Hematopoietic multipotent progenitor cell treated with erythropoietin and hydrocortisone succinate and interleukin-3 and kit ligand, for 4 days (in vitro differentiated cells): ENCODE measurements at regions not wholly inside any gene's neighbourhood (a gene's known extent, or its start where the extent isn't known, plus 50 kb on each side); places are given as distances from the start of the nearest gene placed in this dataset.
"Not testable (repeated sequence)": the region's sequence is repeated elsewhere in the genome, so short reads cannot be mapped to it uniquely, and the experiment has no call there.

Experiments used
- DNase-seq: peaks from one replicate; pipeline ENCODE4 v3.0.0-alpha.2; 2015

DNA sequence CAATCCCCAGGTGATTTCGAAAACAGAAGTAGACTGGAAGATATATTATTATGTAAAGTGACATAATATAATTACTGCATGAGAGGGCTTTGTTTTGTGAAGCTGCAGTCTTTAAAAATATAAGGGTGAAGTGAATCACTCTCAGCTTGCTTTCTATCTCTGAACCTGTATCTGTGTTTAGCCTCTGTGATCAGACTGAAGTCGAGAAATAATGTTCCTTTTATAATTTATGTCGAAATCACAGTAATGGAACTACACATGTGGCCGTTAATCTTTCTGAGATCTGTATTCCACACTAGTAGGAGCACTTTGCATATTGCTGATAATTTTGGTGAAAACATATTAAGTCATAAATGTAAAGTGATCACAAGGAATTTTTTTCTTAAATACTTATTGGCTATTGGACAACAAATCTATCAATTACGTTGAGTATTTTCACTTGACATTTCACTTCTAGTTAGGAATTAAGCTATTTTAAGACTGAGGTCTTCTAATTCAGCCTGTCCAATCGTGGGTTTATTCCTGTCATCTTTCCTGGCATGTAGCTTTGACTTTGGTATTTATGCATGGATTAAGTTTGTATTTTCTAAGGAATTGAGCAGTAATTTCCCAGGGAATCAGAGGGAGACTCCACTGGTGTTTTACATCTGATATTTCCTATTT lies 268.2 kb upstream of the POT1 start:
- no peak for DNase-seq

DNA sequence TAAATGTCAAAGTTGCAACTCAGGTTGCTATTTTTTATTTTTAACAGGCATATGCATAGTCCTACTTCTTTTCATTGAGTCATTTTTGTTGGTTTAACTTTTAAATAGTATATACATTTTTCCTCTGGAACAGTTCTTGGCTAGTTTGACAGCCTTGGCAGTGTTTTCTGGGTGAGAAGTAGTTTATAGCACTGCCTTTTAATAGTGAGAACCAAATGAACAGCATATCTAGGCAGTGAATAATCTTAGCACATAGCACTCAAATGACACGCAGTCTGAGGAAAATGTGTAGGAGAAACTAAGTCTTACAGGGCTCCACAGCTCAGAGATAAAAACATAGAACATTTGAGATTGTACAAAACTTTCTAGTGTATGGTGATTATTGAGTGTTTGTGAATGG lies 265.5 kb upstream of the POT1 start:
- no peak for DNase-seq

DNA sequence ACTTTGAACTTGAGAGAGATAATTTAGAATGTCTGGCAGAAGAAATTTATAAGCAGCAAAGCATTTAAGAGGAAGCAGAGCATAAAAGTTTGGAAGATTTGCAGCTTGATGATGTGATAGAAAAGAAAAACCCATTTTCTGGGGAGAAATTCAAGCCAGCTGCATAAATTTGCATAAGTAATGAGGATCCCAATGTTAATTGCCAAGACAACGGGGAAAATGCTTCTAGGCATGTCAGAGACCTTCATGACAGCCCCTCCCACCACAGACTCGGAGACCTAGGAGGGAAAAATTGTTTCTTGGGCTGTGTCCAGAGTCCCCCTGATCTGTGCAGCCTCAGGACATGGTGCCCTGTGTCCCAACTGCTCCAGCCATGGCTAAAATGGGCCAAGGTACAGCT lies 263.6 kb upstream of the POT1 start:
- DNase-seq, result no peak

DNA sequence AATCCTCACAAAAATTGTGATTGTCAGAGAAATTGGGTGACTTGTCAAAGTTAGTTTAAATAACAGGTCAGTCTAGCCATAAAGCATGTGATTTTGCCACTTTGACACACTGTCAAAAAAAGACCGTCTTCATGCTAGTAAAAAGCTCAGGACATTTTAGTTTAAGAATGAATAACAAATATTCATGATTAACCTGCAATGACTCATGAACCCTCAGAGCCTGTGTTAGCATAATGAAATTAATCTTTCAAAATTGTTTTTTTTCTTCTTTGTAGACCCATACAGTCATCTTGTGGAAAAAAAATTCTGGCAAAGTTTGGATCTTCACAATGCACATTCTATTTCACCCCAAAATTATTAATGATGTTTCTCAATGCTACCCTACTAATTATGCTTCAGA lies 255.2 kb upstream of the POT1 start:
- no peak for DNase-seq

DNA sequence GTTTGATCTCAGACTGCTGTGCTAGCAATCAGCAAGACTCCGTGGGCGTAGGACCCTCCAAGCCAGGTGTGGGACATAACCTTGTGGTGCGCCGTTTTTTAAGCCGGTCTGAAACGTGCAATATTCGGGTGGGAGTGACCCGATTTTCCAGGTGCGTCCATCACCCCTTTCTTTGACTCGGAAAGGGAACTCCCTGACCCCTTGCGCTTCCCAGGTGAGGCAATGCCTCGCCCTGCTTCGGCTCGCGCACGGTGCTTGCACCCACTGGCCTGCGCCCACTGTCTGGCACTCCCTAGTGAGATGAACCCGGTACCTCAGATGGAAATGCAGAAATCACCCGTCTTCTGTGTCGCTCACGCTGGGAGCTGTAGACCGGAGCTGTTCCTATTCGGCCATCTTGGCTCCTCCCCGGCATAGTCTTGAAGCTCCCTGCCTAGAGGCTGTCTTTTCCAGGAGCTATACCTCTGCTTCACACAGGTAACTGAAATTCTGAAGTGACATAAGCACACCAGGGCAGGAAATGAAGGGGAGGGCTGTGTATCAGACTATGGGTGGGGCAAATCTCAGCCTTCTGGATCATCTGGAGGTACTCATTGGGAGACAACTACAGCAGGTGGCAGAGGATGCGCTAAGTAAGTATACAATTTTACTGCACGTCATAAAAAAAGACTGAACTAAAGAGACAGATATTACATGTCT lies 252.1 kb upstream of the POT1 start:
- not testable (repeated sequence) for DNase-seq

DNA sequence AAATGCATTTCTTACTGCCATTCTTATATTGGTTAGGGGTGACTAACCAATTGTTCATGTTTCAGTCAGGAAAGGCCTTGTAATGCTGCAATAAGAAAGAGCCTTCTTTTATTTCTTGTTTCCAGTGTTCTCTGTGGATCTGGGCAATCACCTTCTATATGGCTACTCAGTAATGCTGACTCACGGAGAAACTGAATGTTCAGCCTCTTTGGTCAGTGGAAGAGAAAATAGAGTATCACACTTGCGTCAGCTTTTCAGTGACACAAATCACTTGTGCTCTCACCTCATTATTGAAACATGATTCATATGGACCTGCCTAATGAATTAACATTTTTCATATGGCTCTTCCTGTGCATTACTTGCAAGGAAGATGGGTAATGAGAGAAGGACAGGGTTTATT lies 243.9 kb upstream of the POT1 start:
- DNase-seq, result no peak

DNA sequence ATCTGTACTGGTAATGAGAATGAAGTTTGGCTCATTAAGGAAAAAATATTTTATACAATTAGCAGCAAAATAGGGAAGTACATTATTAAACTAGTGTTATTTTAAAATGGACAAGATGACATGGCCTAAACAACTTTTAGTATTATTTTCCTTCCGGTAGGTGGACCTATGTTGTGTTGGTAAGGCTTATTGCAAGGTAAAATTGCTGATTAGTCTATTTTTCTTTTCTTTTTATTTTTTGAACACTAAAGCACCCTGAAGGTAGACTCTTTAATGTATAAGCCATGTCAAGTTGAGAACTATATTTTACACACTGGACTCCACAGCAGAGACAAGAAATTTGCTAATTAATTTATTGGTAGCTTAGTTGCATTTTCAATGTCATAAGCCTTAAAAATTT lies 239.5 kb upstream of the POT1 start:
- DNase-seq, result no peak

DNA sequence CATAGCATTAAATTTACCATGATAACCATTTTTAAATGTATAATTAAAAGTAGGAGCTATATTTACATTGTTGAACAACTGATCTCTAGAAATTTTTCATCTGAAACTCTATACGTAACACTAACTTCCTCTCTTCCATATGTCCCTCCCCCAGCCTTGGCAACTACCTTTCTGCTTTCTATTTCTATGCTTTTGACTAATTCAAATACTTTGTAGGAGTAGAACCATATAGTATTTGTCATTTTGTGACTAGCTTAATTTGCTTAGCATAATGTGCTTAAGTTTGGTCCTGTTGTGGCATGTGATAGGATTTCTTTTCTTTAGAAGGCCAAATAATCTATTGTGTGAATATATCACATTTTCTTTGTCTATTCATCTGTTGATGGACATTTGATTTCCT lies 225.3 kb upstream of the POT1 start:
- DNase-seq, result no peak

DNA sequence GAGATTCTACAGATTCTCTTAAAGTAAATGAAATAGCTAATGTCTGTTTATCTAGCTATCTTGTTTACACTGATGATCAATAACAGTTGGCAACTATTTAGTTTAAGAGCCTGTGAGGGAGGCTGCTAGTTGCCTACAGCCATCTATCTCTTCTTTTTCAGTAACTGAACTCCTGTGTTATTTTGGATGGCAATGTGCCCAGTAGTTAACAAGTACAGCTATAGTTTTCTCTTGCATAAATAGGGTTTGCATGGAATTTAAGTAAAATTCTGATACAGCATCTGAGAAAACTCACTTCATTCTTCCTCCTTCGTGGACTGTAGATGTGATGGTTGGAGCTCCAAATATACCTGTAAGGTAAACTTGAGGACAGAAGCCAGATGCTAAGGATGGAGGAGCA lies 219.5 kb upstream of the POT1 start:
- DNase-seq, result no peak

DNA sequence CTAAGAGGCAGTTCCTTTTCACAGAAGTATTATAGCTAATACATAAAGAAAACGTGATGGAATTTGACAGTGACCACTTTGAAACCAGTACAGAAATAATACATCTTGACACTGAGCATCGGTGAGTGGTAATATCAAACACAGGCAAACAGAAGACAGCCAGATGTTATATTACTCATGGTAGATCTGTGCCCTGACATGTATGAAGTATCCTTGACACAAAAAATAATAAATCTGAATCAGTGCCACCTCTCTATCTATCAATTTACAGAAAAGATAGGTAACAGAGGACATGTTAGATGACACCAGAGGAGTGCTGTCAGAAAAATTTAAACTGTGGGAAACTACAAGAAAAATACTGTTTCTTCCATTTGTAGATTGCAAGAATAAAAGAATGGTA lies 217.4 kb upstream of the POT1 start:
- no peak for DNase-seq

DNA sequence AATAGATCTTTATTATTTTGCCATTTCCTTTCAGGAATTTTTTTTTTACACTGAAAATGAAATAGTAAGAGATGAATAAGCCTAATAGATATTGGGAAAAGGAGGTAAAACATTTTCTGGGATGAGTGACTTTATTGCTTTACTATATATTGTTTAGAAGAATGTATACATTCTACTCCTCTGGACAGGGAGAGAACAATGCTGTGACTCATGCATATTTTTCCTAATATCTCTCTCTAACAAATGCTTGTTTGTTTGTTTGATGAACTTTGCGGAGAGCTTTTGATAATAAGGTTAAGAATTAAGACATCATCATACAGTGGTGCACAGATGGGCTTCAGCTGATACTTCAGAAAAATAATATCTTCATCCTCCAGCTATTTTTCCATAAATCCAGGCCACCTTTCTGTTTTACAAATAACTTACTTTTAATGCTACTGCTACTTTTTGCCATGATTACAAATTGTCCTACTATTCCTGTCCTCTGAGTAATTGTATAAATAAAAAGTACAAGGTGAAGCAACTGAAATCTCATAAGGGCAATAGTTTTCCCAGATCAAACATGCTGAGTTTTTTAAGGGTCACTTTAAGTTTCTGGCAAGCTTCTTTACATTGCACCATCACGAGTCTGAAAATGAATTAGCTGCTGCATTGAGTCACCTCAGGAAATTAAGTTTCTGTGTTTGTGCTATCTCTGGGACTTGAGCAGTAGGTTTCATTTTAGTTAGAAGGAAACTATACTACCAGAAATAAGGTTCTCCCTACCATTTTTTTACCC lies 207.3 kb upstream of the POT1 start:
- no peak for DNase-seq

DNA sequence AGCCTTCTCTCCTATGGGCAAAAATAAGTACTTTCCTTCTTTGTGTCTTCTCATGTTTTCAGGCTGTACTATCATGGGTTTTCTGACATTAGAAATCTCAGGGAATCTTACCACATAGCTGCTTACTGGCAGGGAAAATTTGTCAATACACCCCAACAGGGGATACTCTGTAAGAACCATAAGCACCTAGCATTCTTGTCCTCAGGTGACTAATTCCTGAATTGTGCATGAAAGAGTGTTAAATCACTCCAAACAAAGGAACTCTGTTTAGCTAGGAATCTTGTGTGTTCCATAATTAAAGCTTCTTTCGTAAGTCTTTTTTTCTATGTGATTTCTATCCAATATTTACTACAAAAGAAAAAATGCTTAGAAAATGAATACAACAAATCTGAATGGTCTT lies 206.7 kb upstream of the POT1 start:
- no peak for DNase-seq

DNA sequence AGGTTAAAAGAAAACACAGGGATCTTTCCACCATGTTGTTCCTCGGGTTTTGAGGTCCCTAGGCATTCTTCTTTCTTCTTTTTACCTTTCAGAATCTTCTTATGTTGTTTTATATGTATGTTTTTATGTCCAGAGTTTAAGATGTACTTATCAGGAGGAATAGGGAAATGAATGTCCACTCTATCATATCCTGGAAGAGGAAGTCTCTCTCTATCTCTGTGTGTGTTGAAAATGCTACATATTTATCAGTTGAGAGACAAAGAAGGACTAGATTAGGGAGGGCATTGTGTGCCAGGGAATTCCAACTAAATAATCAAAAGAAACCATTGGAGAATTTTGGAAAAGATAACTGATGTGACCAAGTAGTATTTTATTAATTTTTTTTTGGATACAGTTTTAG lies 200.5 kb upstream of the POT1 start:
- DNase-seq, result no peak

DNA sequence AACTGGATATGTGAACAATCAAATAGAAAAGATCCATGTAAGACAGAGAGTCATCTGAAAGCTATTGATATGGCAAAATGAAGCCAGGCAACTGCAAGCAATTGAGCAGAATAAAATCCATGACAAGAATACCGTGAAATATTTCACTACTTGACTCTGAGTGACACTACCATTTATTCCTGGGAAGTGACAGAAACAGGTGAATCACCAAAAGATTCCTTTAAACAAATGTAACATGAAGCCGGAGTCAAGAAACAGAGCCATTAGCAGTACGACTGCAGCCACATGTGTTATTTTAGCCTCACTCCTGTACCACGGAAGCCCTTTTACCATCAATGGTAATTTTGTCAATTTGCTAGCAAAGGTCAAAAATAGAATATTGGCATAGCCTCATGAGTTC lies 197.7 kb upstream of the POT1 start:
- no peak for DNase-seq

DNA sequence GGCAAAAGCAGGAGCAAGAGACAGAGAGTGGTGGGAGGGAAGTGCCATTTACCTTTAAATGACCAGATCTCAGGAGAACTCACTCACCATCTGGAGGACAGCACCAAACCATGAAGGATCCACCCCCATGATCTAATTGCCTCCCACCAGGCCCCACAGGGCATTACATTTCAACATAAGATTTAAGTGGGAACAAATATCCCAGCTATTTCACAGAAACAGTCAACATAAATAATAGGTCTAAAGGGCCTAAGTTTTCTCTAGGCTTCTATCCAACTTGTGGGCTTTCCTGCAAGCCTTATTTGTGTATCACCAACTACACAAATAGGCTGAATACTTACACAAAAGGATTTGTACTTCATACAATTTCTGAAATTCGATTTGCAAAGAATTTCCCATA lies 196.8 kb upstream of the POT1 start:
- no peak for DNase-seq

DNA sequence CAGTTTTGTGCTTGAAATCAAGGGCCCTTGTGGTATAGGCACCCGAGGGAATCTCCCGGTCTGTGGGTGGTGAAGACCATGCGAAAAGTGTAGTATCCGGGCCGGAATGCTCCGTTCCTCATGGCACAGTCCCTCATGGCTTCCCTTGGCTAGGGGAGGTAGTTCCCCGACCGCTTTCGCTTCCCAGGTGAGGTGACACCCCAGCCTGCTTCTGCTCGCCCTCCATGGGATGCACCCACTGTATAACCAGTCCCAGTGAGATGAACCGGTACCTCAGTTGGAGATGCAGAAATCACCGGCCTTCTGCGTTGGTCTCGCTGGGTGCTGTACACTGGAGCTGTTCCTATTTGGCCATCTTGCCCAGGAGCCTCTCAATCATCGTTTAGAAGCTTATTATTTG lies 195.7 kb upstream of the POT1 start:
- DNase-seq, result no peak

DNA sequence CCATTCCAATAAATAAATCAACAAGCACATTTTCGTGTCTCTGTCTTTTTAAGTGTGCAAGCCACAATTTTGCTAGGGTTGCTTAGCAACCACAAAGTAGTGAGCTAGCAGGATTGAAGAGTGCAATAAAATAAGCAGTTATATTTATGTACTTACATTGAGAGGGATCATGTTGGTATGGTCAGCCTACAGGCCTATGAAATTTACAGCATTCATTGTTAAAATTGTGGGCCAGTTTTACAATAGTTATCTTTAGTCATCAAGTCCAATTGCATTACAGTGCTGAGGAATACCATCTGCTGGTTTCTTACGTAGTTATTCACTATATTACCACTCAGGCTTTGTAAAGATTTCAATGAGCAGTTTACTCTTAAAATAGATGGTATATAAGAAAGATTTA lies 192.5 kb upstream of the POT1 start:
- no peak for DNase-seq

DNA sequence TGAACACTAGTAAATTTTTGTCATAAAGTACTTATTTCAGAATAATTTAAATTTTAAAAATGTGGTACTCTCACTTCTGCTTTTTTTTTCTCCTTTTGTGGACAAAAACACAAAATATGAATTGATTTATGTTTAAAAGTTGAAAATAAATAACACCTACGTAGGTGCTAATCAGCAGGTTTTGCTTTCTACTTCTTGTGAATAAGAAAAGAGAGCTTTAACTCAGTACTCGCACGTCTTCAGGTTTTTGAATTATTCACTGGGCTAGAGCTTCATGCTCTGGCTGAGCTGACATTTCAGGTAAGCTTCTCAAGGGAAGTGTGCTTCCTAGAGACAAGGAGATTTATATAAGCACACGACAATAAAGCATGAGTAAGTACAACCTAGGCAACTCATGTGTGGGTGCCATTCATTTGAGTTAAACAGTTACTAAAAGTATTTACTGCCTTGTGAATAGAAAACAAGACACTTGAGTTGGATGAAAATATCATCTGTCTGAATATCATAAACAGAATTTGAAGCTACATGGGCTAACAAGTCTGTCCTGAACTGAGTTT lies 190.0 kb upstream of the POT1 start:
- DNase-seq, result no peak

DNA sequence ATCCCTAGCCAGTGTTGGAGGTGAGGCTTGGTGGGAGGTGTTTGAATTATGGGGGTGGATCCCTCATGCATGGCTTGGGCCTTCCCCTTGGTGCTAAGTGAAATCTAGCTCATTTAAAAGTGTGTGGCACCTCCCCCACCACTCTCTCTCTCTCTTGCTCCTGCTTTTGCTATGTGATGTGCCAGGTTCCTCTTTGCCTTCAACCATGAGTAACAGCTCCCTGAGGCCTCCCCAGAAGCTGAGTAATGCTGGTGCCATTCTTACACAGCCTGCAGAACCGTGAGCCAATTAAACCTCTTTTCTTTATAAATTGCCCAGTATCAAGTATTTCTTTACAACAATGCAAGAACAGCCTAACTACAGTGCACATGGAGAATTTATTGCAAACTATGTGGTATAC lies 188.8 kb upstream of the POT1 start:
- peak; percentile 1 for DNase-seq

DNA sequence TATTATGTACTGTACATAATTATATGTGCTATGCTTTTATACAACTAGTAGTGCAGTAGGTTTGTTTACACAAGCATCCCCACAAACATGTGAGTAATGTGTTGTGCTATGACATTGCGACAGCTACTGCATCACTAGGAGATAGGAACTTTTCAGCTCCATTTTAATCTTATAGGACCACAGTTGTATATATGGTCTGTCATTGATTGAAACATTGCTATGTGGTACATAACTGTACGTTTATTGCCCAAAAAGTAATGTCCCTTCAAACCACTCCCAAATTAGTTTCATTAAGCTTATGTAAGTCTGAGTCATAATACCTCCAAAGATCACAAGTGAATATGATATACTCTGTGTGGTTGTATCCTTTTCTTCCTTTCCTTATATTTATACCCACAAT lies 183.2 kb upstream of the POT1 start:
- no peak for DNase-seq

DNA sequence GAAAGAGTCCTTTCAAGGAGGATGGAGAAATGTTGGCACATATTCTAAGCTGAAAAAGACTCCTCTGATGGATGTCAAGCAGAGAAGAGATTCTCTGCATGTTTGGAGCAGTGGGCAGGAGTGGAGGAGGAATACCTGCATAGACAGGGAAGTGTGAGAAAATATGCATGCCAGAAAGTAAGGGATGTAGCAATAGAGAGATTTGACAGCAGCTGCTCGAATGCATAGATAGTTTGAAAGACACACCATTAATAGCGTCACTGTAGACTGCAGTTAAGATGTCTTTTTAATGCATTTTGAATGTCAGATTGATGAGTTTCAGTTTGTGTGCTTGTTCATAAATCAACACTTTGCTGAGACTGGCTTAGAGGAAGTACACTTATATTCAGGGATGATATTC lies 169.9 kb upstream of the POT1 start:
- no peak for DNase-seq

DNA sequence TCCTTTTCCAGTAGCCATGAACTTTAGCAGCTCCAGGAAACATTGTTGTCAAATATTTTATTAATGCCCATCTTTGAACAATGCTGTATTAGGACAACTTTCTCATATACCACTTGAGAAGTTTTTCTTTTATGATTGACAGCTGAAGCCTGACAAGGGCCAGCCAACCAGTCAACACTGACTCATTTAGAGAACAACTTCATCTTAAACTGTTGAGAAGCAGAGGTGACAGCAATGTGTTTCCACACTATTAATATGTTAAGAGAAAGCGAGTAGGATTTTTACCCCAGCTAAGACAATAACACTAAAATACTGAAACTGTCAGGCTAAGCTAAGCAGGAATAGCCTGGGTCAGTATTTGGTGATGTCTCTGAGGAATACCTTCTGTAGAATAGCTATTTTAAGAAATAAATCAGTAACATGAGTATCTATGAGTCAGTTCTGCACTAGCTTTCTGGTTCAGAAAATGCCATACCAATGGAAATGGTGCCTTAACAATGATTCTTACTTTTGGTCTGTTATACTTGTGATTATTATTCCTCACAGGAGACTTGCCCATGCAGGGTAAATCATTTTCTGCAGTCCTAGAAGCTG lies 168.8 kb upstream of the POT1 start:
- no peak for DNase-seq

DNA sequence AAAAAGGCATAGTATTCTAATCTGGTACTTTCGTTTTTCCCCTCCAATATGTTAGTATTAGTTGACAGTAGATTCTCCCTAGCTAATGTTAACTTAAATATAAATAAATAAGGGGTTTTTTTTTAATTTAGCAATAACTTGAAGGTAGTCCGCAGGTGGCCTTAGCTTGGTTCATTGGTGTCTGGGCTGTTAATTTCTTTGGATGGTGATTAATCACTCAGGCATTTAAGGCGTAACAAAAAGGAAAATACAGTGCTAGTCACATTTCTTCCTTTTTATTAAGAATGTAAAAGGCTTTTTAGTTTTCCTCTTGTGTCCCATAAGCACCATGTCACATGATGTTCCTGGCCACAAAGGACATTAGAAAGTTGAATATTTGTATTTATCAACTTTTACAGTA lies 161.0 kb upstream of the POT1 start:
- DNase-seq, result no peak

DNA sequence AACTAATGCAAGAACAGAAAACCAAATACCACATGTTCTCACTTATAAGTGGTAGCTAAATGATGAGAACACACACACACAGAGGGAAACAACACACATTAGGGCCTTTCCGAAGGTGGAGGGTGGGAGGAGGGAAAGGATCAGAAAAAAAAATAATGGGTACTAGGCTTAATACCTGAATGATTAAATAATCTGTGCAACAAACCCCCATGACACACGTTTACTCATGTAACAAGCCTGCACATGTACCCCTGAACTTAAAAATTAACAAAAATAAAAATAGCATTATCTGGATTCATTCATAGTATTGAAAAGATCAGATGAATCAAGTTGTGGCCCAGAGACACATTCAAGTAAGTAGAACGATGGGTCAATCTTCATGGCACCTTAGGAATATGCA lies 159.5 kb upstream of the POT1 start:
- no peak for DNase-seq
